GM18498 (cell line): ENCODE measurements at regions not wholly inside any gene's neighbourhood (a gene's known extent, or its start where the extent isn't known, plus 50 kb on each side); places are given as distances from the start of the nearest gene placed in this dataset.

ENCODE experiments used
- ATAC-seq: cut with Tn5 transposase; IDR thresholded peaks from one replicate; pipeline ENCODE4 v1.9.1; 2021; ENCODE audit warnings: mild to moderate bottlenecking, moderate library complexity; ENCODE audit not compliant: unreplicated experiment

- no peak for ATAC-seq
Observed at GRCh38 chr15:31801152-31801551, 229.2 kb upstream of the CHRNA7 start.

GRCh38 chr15:31802761-31803160 is 227.6 kb upstream of the CHRNA7 start:
- no peak for ATAC-seq

GRCh38 chr15:31803388-31803884 is 226.9 kb upstream of the CHRNA7 start:
- ATAC-seq: no peak

GRCh38 chr15:31805090-31805662 is 225.1 kb upstream of the CHRNA7 start:
- ATAC-seq: no peak

- no peak for ATAC-seq
Observed at GRCh38 chr15:31806106-31806505, 224.2 kb upstream of the CHRNA7 start.

GRCh38 chr15:31811641-31812040 is 218.7 kb upstream of the CHRNA7 start:
- ATAC-seq: no peak

- ATAC-seq: no peak
Observed at GRCh38 chr15:31814082-31814481, 216.2 kb upstream of the CHRNA7 start.

- ATAC-seq: no peak
Observed at GRCh38 chr15:31815411-31816155, 214.7 kb upstream of the CHRNA7 start.

- no peak for ATAC-seq
Observed at GRCh38 chr15:31822463-31822862, 207.9 kb upstream of the CHRNA7 start.

GRCh38 chr15:31824024-31824423 is 206.3 kb upstream of the CHRNA7 start:
- no peak for ATAC-seq

- ATAC-seq: no peak
Observed at GRCh38 chr15:31828594-31828993, 201.7 kb upstream of the CHRNA7 start.

- no peak for ATAC-seq
Observed at GRCh38 chr15:31830591-31830990, 199.7 kb upstream of the CHRNA7 start.

GRCh38 chr15:31831596-31831995 is 198.7 kb upstream of the CHRNA7 start:
- ATAC-seq: no peak

GRCh38 chr15:31834654-31835053 is 195.7 kb upstream of the CHRNA7 start:
- no peak for ATAC-seq

GRCh38 chr15:31839388-31839787 is 190.9 kb upstream of the CHRNA7 start:
- ATAC-seq: no peak

- ATAC-seq: no peak
Observed at GRCh38 chr15:31840849-31841476, 189.4 kb upstream of the CHRNA7 start.

GRCh38 chr15:31842532-31843195 is 187.7 kb upstream of the CHRNA7 start:
- no peak for ATAC-seq

- no peak for ATAC-seq
Observed at GRCh38 chr15:31843426-31844055, 186.8 kb upstream of the CHRNA7 start.

- no peak for ATAC-seq
Observed at GRCh38 chr15:31845791-31846190, 184.5 kb upstream of the CHRNA7 start.

GRCh38 chr15:31847961-31848360 is 182.4 kb upstream of the CHRNA7 start:
- no peak for ATAC-seq

- ATAC-seq: no peak
Observed at GRCh38 chr15:31848621-31849020, 181.7 kb upstream of the CHRNA7 start.
